ENCODE measurements at regions not wholly inside any gene's neighbourhood (a gene's known extent, or its start where the extent isn't known, plus 50 kb on each side); places are given as distances from the start of the nearest gene placed in this dataset.

- TF ChIP-seq CTCF (IDR thresholded peaks at IDR 0.05) (no peak), MAX (IDR thresholded peaks at IDR 0.05; ENCODE audit: low read depth) (no peak), EZH2phosphoT487 (IDR thresholded peaks at IDR 0.05; ENCODE audit: borderline replicate concordance, low read depth) (no peak), POLR2AphosphoS5 (IDR thresholded peaks at IDR 0.05; ENCODE audit: low read depth, low read length) (no peak)
Observed at GRCh38 chr6:43895656-43896328, 125.8 kb downstream of the VEGFA start.

Measured in SK-N-SH (cell line).